ENCODE measurements at regions not wholly inside any gene's neighbourhood (a gene's known extent, or its start where the extent isn't known, plus 50 kb on each side); places are given as distances from the start of the nearest gene placed in this dataset.

GRCh38 chr15:77856705-77857346 is 220.7 kb downstream of the TBC1D2B start:
- peak; percentile 29 for DNase-seq
- 45 to 65% (median 56%) methylated on average over 1 of the region's 1 CpG for WGBS, 5 donors
- no peak overlapping the region for H3K27ac ChIP-seq
- no peaks in the 10 kb centered on the region for H3K36me3 ChIP-seq
- peaks cover 0 to 14% (median 0%) of the 10 kb centered on the region in 7 donors for H3K27me3 ChIP-seq (replicated peaks in 1 of 7)
- H3K4me3 ChIP-seq: no peak overlapping the region
- no peaks in the 10 kb centered on the region for H3K4me1 ChIP-seq
- no peak for TF ChIP-seq POLR2A (IDR thresholded peaks at IDR 0.05)
- TF ChIP-seq CTCF (IDR thresholded peaks at IDR 0.05 in 8 of 11, conservative IDR thresholded peaks at IDR 0.05 in 3 of 11): no peak
- no peak for TF ChIP-seq POLR2AphosphoS5 (IDR thresholded peaks at IDR 0.05)
- intact Hi-C loops (cut with DNase I; ENCODE audit: low total_unique reads): no loop called here
- no peaks in the 10 kb centered on the region for H3K9me3 ChIP-seq

- Histone ChIP-seq H3K4me1 (no peaks in the 10 kb centered on the region), H3K36me3 (no peaks in the 10 kb centered on the region), H3K9me3 (peaks cover 0 to 1% (median 0%) of the 10 kb centered on the region in 8 donors), H3K27me3 (replicated peaks in 1 of 7) (peaks cover 0 to 15% (median 0%) of the 10 kb centered on the region in 7 donors), H3K4me3 (no peak overlapping the region), H3K27ac (no peak overlapping the region)
- TF ChIP-seq CTCF (IDR thresholded peaks at IDR 0.05 in 8 of 11, conservative IDR thresholded peaks at IDR 0.05 in 3 of 11): no peak
- TF ChIP-seq POLR2A (IDR thresholded peaks at IDR 0.05): no peak
- TF ChIP-seq POLR2AphosphoS5 (IDR thresholded peaks at IDR 0.05): no peak
- intact Hi-C loops (cut with DNase I; ENCODE audit: low total_unique reads): no loop called here
- WGBS, 5 donors: 88 to 100% (median 92%) methylated on average over 3 of the region's 3 CpGs
- peak; percentile 22 for DNase-seq
Observed at GRCh38 chr15:77855871-77856270, 221.6 kb downstream of the TBC1D2B start.

GRCh38 chr15:77854980-77855379 is 222.3 kb upstream of the LINGO1 start:
- H3K4me1 ChIP-seq: no peaks in the 10 kb centered on the region
- peaks cover 0 to 15% (median 0%) of the 10 kb centered on the region in 7 donors for H3K27me3 ChIP-seq (replicated peaks in 1 of 7)
- intact Hi-C loops (cut with DNase I; ENCODE audit: low total_unique reads): no loop called here
- no peak overlapping the region for H3K4me3 ChIP-seq
- no peak overlapping the region for H3K27ac ChIP-seq
- peaks cover 0 to 10% (median 7%) of the 10 kb centered on the region in 8 donors for H3K9me3 ChIP-seq
- peak; percentile 40 for DNase-seq
- no peaks in the 10 kb centered on the region for H3K36me3 ChIP-seq
- TF ChIP-seq CTCF (IDR thresholded peaks at IDR 0.05 in 8 of 11, conservative IDR thresholded peaks at IDR 0.05 in 3 of 11) (no peak), POLR2A (IDR thresholded peaks at IDR 0.05) (no peak), POLR2AphosphoS5 (IDR thresholded peaks at IDR 0.05) (no peak)

- 78 to 85% (median 84%) methylated on average over 6 of the region's 6 CpGs for WGBS, 5 donors
- DNase-seq: peak; percentile 27
- intact Hi-C loops (cut with DNase I; ENCODE audit: low total_unique reads): no loop called here
- Histone ChIP-seq H3K36me3 (no peaks in the 10 kb centered on the region), H3K4me3 (no peak overlapping the region), H3K4me1 (no peaks in the 10 kb centered on the region), H3K9me3 (peaks cover 0 to 18% (median 11%) of the 10 kb centered on the region in 8 donors), H3K27ac (no peak overlapping the region), H3K27me3 (replicated peaks in 1 of 7) (peaks cover 0 to 21% (median 0%) of the 10 kb centered on the region in 7 donors)
- no peak for TF ChIP-seq POLR2A (IDR thresholded peaks at IDR 0.05)
- no peak for TF ChIP-seq CTCF (IDR thresholded peaks at IDR 0.05 in 8 of 11, conservative IDR thresholded peaks at IDR 0.05 in 3 of 11)
- no peak for TF ChIP-seq POLR2AphosphoS5 (IDR thresholded peaks at IDR 0.05)
Observed at GRCh38 chr15:77853910-77854309, 221.2 kb upstream of the LINGO1 start.
